ENCODE measurements at regions not wholly inside any gene's neighbourhood (a gene's known extent, or its start where the extent isn't known, plus 50 kb on each side); places are given as distances from the start of the nearest gene placed in this dataset.
A peak's percentile ranks its signal among the peaks of the same experiment; 100 is the strongest.

GRCh38 chr9:85258823-85259370, 482.9 kb downstream of the AGTPBP1 start:
- H3K36me3 ChIP-seq (ENCODE audit: control insufficient read depth in 4 of 4, insufficient read depth in 3 of 4, low read depth in 1 of 4, low read length in 3 of 4): no peaks in the 10 kb centered on the region
- no peaks in the 10 kb centered on the region for H3K9me3 ChIP-seq (ENCODE audit: control insufficient read depth in 4 of 4, low read length in 3 of 4)
- no peak for DNase-seq (ENCODE audit: low spot score)
- H3K27ac ChIP-seq (ENCODE audit: low read depth in 1 of 2, low read length in 2 of 2): no peak overlapping the region
- 35% methylated on average over 10 of the region's 10 CpGs for WGBS
- H3K4me1 ChIP-seq (ENCODE audit: control insufficient read depth in 4 of 4, insufficient read depth in 4 of 4, low read length in 3 of 4): no peaks in the 10 kb centered on the region
- peaks cover 0 to 6% (median 0%) of the 10 kb centered on the region in 4 donors for H3K27me3 ChIP-seq (ENCODE audit: control insufficient read depth in 4 of 4, insufficient read depth in 4 of 4, low read length in 3 of 4)
- TF ChIP-seq RAD21 (IDR thresholded peaks at IDR 0.05) (peak; percentile 79 to 84), CTCF (IDR thresholded peaks at IDR 0.05; ENCODE audit: low read depth, low read length, missing input control) (peak; percentile 41), REST (IDR thresholded peaks at IDR 0.05) (no peak)
- H3K4me3 ChIP-seq (ENCODE audit: low read depth in 1 of 3, low read length in 3 of 3): no peak overlapping the region
- H3K9ac ChIP-seq (ENCODE audit: low read depth in 1 of 2, low read length in 2 of 2): no peak overlapping the region

GRCh38 chr9:85258236-85258635, 483.5 kb downstream of the AGTPBP1 start:
- WGBS: 72% methylated on average over 7 of the region's 7 CpGs
- no peaks in the 10 kb centered on the region for H3K9me3 ChIP-seq (ENCODE audit: control insufficient read depth in 4 of 4, low read length in 3 of 4)
- H3K27ac ChIP-seq (ENCODE audit: low read depth in 1 of 2, low read length in 2 of 2): no peak overlapping the region
- no peaks in the 10 kb centered on the region for H3K36me3 ChIP-seq (ENCODE audit: control insufficient read depth in 4 of 4, insufficient read depth in 3 of 4, low read depth in 1 of 4, low read length in 3 of 4)
- H3K27me3 ChIP-seq (ENCODE audit: control insufficient read depth in 4 of 4, insufficient read depth in 4 of 4, low read length in 3 of 4): peaks cover 0 to 6% (median 0%) of the 10 kb centered on the region in 4 donors
- TF ChIP-seq MAX (IDR thresholded peaks at IDR 0.05) (no peak), REST (IDR thresholded peaks at IDR 0.05) (no peak), GABPA (IDR thresholded peaks at IDR 0.05 in 1 of 2, conservative IDR thresholded peaks at IDR 0.05 in 1 of 2) (no peak), ATF3 (IDR thresholded peaks at IDR 0.05) (no peak)
- H3K4me3 ChIP-seq (ENCODE audit: low read depth in 1 of 3, low read length in 3 of 3): no peak overlapping the region
- H3K4me1 ChIP-seq (ENCODE audit: control insufficient read depth in 4 of 4, insufficient read depth in 4 of 4, low read length in 3 of 4): no peaks in the 10 kb centered on the region
- no peak overlapping the region for H3K9ac ChIP-seq (ENCODE audit: low read depth in 1 of 2, low read length in 2 of 2)
- no peak for DNase-seq (ENCODE audit: low spot score)
